IPS-NIHi11 (cell line): ENCODE measurements at regions not wholly inside any gene's neighbourhood (a gene's known extent, or its start where the extent isn't known, plus 50 kb on each side); places are given as distances from the start of the nearest gene placed in this dataset.
"Not testable (repeated sequence)": the region's sequence is repeated elsewhere in the genome, so short reads cannot be mapped to it uniquely, and the experiment has no call there.

ENCODE experiments used
- DNase-seq: peaks from one replicate; pipeline ENCODE4 v3.0.0; 2012; ENCODE audit warnings: mixed read lengths, low spot score

DNA sequence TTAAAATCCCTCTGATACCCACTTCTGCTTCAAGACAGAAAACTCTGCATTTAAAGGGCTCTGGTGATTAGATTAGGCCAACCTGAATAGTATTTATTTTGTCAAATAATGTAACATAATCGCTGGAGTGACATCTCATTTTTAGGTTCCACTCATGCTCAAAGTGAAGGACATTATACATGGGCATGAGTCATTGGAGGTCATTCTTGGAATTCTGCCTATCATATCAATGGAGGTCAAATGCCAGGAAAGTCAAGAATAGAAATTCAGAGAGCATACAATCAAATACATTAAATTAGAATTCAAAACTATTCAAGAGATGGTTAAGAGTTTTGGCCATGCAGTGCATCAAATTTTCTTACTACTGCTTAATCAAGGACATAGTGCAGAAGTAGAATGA is 50.8 kb upstream of the PRSS1 start:
- no peak for DNase-seq

DNA sequence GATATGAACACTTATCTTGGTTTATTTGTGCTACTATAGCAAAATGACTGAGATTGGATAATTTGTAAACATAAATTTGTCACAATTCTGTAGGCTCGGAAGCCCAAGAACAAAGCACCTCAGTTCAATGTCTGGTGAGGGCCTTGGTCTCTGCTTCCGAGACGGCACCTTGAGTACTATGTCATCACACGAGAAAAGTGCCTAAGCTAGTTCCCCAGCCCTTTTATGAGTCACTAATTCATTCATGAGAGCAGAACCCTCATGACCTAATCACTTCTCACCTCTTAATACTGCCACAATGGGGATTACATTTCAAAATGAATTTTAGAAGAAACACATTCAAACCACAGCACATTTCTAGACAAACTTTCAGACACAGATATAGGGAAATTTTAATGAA is 52.0 kb upstream of the PRSS1 start:
- DNase-seq, result no peak

DNA sequence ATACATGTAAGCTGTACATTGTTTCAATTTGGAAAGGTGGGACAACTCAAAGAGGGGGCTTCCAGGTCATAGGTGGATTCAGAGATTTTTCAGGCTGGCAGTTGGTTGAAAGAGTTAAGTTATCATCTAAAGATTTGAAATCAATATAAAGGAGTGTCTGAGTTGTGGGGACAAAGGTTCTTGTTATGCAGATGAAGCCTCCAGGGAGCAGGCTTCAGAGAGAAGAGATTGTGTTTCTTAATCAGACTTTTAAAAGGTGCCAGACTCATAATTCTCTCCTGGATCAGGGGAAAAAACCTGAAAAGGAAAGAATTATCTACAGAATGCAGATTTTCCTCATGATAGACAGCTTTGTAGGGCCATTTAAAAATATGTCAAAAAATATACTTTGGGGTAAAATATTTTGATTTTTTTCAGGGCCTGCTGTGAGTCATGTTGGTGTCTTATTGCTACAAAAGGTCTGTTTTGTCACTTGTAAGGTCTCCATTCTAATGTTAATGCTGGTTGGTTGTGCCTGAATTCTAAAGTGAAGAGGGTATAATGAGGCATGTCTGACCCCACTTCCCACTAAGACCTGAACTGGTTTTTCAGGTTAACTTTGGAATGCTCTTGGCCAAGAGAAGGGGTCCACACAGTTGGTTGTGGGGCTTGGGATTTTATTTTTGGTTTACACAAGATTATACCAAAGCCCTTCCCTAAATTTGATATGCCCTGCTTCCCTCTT is 52.7 kb upstream of the PRSS1 start:
- DNase-seq, result no peak

DNA sequence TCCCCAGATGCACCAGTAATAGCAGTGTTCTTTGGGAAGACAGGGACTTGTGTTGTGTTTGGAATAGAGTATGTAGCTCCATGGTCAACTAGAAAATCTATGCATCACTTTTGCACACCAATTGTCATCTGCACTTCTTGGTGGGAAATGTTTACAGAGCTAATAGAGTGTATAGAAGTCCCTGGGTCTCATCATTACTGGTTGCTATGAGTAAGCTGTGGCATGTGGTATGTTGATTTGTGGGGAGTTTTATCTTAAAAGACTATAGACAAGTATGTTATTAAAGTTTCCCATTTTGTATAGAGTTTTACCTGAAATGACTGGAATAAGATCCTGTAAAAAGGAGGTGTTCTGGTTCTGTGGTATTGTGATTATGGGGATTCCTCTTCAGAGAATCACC is 55.4 kb upstream of the PRSS1 start:
- no peak for DNase-seq

DNA sequence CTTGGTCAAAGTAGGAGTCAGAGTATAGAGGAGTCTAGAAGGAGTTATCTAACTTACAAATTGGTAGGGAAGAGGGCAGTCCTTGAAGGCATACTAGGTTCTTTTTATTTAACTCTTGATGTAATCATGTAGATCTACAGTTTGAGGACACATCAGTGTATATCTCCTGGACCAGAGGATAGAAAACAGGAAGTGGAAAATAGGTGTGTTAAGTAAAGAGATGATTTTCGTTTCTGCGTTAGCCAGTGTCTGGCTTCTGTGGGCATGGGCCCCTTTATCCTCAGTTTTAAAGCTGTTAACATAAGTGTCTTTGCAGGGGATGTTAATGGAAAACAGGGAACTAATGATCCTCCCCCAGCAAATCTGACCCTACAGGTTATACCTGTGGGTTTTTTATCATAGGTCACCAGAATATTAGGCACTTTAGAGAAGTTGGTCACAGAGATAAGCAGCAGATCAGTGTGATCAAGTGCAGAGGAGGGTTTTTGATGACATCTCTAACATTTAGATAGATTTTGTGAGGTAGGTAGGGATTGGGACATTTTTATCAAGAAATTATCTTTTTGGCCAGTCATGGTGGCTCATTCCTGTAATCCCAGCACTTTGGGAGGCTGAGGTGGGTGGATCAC is 58.6 kb upstream of the PRSS1 start:
- DNase-seq, result no peak

DNA sequence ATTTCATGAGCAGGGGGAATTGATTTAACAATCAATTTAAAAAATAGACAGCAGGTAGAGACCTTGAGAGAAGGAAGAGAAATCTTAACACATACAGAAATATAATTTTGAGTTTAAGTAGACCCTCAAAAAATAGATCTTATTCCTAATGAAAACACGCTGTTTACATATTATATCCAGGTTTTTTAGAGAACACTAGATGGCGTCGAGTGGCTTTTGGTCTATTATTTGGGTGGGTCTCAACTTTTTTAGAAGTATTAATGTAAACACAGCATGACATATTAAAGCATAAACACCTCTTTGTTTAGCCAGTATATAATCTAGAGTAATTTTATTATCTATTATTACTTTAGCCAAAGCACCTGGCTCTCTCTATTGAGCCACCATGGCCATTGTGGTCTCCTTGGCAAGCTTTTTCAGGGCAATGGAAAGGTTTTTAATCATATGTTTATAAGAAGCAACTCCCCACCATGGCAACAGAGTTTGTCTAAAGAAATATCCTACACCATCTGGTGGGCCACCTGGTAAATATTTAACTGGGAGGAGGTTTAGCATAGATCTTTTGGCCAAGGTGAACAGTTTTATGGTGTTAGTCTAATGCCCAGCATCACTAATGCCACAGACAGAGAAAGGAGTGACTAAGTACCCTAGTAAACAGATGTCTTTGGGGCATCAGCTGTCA is 59.7 kb upstream of the PRSS1 start:
- DNase-seq, result no peak

DNA sequence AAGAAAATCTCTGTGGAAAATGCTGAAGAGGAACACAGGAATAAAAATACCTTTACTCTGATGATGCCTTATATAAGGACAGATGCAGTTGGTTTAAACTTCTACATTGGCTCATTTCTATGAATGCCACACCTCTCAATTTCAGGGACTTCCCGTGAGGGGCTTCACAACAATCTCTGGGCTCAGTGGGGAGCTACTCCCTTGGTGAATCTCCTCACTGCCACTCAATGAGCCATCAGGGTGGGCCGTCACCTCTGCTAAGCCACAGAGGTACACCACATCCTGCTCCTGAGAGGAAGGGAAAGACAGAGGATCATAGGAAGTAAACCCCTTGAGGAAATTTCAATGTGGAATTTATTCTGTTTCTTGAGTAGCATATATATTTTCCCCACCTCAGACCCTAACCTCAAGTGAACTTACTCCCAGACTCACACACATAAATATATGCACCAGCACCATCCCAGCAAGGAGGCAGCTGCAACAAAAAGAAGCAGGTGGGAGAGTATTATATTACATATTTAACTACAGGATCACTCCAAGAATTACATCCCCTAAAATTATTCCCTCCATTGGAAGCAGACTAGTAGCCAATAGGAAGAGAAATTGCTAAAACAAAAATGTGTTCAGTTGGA is 63.3 kb upstream of the PRSS1 start:
- no peak for DNase-seq

DNA sequence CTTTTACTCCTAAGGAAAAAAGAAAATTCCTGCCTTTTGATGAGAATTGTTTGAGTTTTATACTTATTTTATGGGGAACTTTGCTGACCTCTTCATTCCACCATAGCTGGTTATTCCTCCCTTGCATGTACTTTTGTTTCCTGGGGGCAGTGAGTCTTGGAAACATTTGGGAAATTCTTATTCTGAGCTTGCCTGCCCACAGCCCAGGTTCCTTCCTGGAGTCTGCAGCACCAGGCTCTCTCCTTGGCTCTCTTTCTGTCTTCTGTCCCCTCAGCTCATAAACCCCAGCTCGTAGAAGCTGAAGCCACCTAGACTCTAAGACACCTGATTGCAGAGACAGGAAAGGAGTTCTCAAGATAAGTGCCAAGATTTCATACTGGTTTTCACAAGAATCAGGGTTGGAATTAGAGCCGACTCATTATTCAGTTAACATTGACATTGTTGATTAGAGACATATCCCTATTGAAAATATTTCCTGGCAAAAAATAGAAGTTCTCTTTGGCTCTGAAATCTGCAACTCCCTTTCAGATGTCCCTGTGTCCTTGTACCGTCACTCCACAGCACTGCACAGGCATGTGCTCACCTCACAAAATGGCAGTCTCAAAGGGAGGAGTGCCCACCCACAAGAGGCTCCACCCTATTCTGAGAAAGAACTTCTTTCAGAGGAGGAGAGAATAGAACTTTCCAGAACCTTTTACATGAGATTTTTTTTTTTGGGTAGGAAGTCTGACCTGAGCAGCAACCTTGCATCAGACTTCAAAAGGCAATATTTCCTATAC is 67.8 kb upstream of the PRSS1 start:
- DNase-seq, result no peak

DNA sequence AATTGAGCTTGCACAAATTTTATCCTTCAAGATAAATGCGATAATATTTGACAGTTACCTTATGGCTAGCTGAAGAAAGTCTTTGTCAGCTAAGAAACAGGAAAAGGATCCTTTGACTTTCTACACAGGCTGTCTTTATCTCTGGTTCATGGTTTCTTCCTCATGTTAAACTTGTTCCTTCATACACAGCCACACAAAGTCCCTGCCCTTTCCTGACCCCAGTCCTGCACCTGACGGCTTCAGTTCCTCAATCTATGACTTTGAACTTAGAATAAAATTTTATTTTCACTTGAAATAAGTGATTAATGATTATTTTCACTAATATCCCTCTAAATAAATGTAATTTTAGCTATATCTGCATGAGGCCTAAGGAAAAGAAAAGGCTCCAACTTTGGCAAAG is 77.8 kb upstream of the PRSS1 start:
- DNase-seq, result no peak

DNA sequence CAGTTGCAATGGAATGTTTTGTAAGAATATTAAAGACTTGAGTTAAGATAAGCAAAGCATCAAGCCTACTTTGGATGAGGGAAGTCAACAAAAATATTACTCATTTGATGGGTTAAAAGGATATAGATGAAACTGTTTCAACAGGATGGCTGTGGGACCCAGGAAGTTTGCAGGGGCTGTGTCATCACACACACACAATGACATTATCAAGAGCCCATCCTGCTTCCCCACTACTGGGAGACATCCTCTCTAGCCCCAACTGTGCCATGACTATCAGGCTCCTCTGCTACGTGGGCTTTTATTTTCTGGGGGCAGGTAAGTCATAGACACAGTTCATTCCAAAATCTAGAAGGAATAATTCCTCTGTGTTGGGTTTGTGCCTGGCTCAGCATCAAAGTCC is 78.8 kb upstream of the PRSS1 start:
- DNase-seq, result no peak

DNA sequence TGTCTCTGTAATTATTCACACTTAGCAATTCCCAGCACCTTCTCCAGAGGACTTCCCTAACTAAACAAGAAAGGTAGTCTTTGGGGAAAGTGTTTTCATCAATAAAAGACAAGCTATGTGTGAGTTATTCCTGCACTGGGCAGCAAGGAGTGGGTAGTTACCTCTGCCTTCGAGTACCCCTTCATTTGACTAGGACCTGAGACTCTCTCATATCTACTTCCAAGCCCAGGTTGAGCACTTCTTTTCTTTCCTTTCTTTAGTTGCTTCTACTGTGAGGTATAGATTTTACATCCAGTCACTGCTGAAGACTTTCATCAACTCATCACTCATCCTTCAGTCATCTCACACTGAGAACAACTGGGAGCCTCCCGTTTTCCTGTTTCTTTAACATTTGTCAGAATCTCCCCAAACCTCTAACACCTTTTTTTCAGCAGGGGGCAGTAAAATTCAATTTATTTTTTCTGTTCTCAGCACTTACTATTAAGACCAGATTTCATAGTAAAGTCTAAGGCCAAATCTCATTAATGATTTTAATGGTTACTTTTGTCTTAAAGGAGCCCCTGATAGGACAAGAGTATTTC is 80.1 kb upstream of the PRSS1 start:
- peak; percentile 36 for DNase-seq

DNA sequence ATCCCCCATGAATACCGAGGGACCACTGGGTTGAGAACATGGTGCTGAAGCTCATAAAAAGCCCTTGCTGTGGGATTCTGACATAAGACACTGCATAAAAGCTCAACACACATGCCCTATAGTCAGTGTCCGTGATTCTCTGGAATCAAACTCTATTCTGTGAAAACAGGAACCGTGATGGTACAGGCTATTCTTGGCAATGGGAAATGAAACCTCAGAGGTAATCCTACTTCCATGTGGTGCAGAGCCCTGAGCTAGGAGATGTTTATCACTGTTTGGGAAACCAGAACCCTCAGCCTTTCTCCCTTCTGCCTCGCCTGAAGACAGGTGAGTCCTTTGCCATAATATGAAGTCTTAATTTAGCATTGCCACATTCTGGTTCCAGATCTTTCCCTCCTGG is 80.8 kb upstream of the PRSS1 start:
- no peak for DNase-seq

DNA sequence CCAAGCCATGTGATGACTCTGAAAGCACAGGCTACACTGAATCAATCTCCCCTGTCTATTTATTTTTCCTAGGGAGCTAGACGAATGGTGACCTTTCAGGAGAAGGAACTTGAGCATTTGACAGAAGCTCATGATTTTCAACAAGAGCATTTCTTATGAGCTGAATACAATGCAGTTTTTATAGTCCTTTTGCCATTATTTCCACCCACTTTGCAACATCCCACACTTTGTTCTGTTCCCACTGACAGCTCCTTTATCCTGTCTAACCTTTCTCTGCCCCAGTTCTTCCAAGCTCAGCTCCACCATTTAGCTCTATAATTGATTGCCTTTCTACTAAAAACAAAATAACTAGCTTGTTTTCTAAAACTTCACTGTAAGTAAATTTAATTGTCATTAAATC is 91.9 kb upstream of the PRSS1 start:
- DNase-seq, result no peak

DNA sequence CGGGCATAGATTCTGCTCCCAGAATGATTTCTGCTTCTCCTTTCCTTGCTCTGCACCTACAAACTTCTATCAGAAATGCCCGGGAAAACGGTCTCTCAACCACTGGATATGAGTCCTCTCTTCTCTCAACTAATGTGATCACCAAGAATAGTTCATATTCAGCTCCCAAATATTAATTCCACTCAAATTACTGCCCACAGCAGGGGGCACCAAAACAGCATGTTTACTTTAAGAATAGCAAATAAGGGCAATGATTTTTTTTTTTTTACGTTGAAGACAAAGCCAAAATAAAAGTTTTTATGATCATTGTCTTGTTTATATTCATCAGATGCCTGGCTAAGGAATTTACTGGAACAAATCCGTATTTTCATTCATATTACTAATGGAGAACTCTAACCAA is 94.9 kb upstream of the PRSS1 start:
- DNase-seq, result no peak

DNA sequence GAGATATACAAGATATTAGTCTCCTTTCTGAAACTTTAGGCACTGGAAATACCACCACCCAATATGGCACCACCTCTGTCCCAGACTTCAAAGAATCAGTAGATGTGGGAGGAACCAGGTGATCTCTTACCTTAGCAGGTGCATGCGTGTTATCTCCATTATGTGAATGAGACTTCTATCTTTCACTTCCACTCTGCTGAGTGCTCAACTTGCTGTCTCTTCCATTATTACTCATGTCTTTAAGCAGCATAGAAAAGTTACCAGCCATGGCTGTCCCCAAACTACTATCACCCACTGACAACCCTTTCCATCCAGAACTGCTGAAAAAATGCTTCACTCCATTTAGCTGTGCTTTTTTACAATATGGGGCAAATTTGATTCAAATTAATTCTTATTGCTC is 101.5 kb upstream of the PRSS1 start:
- no peak for DNase-seq

DNA sequence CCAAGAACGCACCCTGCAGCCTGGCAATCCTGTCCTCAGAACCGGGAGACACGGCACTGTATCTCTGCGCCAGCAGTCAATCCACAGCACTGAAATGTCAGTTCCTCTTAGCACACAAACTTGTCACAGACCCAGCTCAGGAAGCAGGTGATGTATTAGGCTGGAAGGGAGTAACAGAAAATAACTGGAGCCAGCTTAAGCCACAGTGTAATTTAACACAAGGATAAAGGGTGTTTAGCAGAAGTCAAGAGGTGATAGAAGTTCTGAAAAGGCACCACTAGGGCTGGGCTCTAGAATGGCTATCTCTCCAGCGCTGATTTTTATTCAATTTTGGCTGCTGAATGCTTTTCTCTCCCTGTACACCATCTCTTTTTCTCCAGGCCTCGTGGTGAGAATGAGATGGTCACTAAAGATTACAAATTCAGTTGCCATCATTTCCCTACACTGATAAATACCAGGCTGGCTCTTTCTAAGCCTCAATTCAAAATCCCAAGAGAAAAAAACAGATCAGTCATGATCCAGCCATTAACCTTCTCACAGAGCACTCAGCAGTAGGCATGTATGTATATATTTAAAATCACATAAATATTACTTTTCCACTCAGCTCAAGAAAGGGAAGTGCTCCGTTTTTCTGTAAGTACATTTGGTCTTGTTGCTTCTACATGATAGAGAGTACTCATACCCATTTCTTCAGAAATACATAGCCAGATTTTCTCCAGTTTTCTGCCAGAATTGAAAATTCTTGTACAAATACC is 102.7 kb upstream of the PRSS1 start:
- DNase-seq, result no peak

DNA sequence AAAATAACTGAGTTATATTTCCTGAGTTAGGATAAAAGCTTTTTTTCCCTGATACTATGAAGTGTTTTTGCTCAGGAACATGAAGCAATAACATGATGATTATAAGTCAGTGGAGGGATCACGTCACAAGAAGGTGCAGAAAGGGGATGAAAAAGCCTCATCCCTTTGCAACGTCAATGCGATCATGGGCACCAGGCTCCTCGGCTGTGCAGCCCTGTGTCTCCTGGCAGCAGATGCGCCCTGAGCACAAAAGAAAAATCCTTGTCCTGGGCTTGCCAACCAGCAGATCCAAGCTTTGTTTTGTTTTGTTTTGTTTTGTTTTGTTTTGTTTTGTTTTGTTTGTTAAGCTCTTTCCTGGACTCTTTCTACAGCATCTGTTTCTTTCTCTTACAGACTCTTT is 103.5 kb upstream of the PRSS1 start:
- DNase-seq, result no peak

DNA sequence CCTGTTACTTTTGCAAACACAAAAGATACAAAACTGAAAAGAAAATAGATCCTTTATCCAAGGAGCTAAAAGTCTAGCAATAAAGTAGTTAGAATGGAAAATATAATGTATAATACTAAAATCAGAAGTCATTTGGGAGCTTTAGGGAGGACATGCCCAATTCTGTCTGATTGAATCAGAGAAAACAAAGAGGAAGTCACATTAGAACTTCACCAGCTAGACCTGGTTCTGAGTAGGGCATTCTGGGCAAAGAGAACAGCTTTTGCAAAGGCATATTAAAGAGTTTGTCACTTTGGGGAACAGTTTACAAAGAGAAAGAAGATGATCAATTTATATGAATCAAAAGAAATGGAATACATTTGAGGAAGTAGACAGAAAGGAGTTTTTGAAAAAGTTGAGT is 107.0 kb upstream of the PRSS1 start:
- no peak for DNase-seq

DNA sequence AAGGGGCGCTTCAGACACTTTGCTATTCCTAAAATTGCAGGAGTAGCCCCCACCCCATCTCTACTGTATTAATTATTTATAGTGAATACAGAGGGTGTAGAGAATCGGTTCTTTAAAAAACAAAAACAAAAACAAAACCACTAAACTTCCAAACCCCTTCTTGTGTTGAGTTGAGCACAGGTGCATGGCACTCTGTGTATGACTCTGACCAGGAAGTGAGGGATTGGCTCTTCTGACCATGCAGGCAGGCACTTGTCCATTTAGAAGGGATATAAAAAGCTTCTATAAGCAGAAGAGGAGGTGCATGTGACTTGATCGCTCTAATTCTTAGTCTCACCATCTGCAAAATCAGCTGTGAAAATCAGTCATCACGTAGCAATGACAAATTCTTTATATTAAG is 108.0 kb upstream of the PRSS1 start:
- not testable (repeated sequence) for DNase-seq

DNA sequence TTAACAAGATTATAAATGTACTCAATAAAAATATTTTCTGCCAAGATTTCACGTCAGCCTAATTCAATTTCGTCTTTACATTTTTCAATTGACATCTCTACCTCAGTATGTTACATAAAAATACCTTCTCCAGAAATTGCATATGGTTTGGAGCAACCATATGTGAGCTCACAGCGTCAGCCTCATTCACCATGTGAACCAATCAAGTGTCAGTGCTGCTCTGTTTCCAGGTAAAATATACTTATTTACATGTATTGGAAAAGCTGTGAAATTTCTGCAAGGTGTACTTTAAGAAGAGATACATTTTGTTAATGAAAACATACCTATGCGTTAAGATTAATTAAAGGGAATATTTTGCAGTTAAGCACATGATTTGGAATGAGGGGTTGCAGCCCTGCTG is 110.7 kb upstream of the PRSS1 start:
- no peak for DNase-seq

DNA sequence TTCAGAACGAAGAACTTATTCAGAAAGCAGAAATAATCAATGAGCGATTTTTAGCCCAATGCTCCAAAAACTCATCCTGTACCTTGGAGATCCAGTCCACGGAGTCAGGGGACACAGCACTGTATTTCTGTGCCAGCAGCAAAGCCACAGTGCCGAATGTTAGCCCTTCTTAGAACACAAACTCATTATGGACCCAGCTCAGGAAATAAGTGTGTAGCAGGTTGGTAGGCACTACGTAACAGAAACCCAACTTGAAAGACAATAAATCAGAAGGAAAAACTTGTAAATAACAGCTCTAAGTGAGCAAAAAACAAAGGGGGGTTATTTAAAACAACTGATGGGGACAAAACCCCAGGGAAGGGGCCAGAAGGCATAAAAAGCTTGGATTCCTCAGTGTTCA is 112.0 kb upstream of the PRSS1 start:
- no peak for DNase-seq
